HL-60 (cell line): ENCODE measurements at regions not wholly inside any gene's neighbourhood (a gene's known extent, or its start where the extent isn't known, plus 50 kb on each side); places are given as distances from the start of the nearest gene placed in this dataset.

Experiments used
- CTCF ChIP-seq: IDR thresholded peaks from one replicate; pipeline ENCODE4 v1.5.1; 2011; ENCODE audit warnings: low read length, control low read depth, inconsistent platforms; ENCODE audit not compliant: insufficient read depth
- POLR2AphosphoS5 ChIP-seq: IDR thresholded peaks from 2 replicates; pipeline ENCODE4 v1.6.1; 2012; ENCODE audit warnings: low read depth

- no peak for TF ChIP-seq CTCF
- no peak for TF ChIP-seq POLR2AphosphoS5
These were observed 236.3 kb downstream of the HAO1 start for GRCh38 chr20:7703996-7704395.
